ENCODE measurements at regions not wholly inside any gene's neighbourhood (a gene's known extent, or its start where the extent isn't known, plus 50 kb on each side); places are given as distances from the start of the nearest gene placed in this dataset.
"Not testable (repeated sequence)": the region's sequence is repeated elsewhere in the genome, so short reads cannot be mapped to it uniquely, and the experiment has no call there.

GRCh38 chr18:60018618-60019462, 119.0 kb downstream of the PMAIP1 start:
- no peak for DNase-seq (ENCODE audit: low read depth)

GRCh38 chr18:60018134-60018533, 118.3 kb downstream of the PMAIP1 start:
- DNase-seq (ENCODE audit: low read depth): not testable (repeated sequence)

GRCh38 chr18:60017371-60017770, 117.6 kb downstream of the PMAIP1 start:
- DNase-seq (ENCODE audit: low read depth): no peak

- not testable (repeated sequence) for DNase-seq (ENCODE audit: low read depth)
These were observed 116.0 kb downstream of the PMAIP1 start for GRCh38 chr18:60015826-60016225.

- not testable (repeated sequence) for DNase-seq (ENCODE audit: low read depth)
These were observed 113.4 kb downstream of the PMAIP1 start for GRCh38 chr18:60013148-60013547.

- no peak for DNase-seq (ENCODE audit: low read depth)
These were observed 111.2 kb downstream of the PMAIP1 start for GRCh38 chr18:60010984-60011383.

GRCh38 chr18:60010513-60010912, 110.7 kb downstream of the PMAIP1 start:
- no peak for DNase-seq (ENCODE audit: low read depth)

- DNase-seq (ENCODE audit: low read depth): no peak
These were observed 107.9 kb downstream of the PMAIP1 start for GRCh38 chr18:60007661-60008060.

GRCh38 chr18:60003610-60004185, 103.9 kb downstream of the PMAIP1 start:
- no peak for DNase-seq (ENCODE audit: low read depth)

GRCh38 chr18:59996370-59996966, 96.7 kb downstream of the PMAIP1 start:
- peak; percentile 50 for DNase-seq (ENCODE audit: low read depth)

GRCh38 chr18:59994357-59994756, 94.6 kb downstream of the PMAIP1 start:
- no peak for DNase-seq (ENCODE audit: low read depth)

- no peak for DNase-seq (ENCODE audit: low read depth)
These were observed 93.8 kb downstream of the PMAIP1 start for GRCh38 chr18:59993560-59993959.

- no peak for DNase-seq (ENCODE audit: low read depth)
These were observed 90.5 kb downstream of the PMAIP1 start for GRCh38 chr18:59990121-59990823.

- peak; percentile 50 for DNase-seq (ENCODE audit: low read depth)
These were observed 88.4 kb downstream of the PMAIP1 start for GRCh38 chr18:59988098-59988706.

GRCh38 chr18:59987102-59987501, 87.3 kb downstream of the PMAIP1 start:
- DNase-seq (ENCODE audit: low read depth): no peak

GRCh38 chr18:59986139-59986538, 86.3 kb downstream of the PMAIP1 start:
- no peak for DNase-seq (ENCODE audit: low read depth)

GRCh38 chr18:59985289-59985688, 85.5 kb downstream of the PMAIP1 start:
- no peak for DNase-seq (ENCODE audit: low read depth)

GRCh38 chr18:59983506-59983905, 83.7 kb downstream of the PMAIP1 start:
- DNase-seq (ENCODE audit: low read depth): no peak

- DNase-seq (ENCODE audit: low read depth): no peak
These were observed 80.4 kb downstream of the PMAIP1 start for GRCh38 chr18:59980188-59980637.

GRCh38 chr18:59971871-59972428, 72.2 kb downstream of the PMAIP1 start:
- no peak for DNase-seq (ENCODE audit: low read depth)

- not testable (repeated sequence) for DNase-seq (ENCODE audit: low read depth)
These were observed 71.3 kb downstream of the PMAIP1 start for GRCh38 chr18:59971144-59971543.

Data from myocyte (in vitro differentiated cells).